ENCODE measurements at regions not wholly inside any gene's neighbourhood (a gene's known extent, or its start where the extent isn't known, plus 50 kb on each side); places are given as distances from the start of the nearest gene placed in this dataset.

DNA sequence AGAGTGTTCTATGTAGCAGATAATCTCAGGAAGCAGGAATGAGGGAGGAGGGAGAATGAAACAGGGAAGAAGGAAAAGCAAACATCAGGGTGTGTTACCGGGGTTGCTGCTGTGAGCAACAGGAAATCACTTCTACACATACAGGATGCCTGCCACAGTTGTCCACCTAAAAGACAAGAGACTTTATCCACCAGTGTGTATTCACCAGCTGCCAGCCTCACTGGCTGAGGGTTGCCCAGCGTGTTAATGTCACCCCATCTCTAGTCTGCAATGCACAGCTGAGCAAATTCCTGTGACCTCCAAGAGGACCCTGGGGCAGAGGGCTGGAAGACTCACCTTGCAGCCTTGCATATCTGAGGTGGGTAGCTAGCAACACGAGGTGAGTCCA, 183.7 kb downstream of the GPAM start:
- no peaks in the 10 kb centered on the region for H3K9me2 ChIP-seq (ENCODE audit: insufficient read depth)
- no peak for DNase-seq
- POLR2A ChIA-PET (ENCODE audit: unreplicated experiment) = no interaction called here
- no peak for TF ChIP-seq EZH2 (IDR thresholded peaks at IDR 0.05; ENCODE audit: low read depth)
- TF ChIP-seq, protein P1, sequence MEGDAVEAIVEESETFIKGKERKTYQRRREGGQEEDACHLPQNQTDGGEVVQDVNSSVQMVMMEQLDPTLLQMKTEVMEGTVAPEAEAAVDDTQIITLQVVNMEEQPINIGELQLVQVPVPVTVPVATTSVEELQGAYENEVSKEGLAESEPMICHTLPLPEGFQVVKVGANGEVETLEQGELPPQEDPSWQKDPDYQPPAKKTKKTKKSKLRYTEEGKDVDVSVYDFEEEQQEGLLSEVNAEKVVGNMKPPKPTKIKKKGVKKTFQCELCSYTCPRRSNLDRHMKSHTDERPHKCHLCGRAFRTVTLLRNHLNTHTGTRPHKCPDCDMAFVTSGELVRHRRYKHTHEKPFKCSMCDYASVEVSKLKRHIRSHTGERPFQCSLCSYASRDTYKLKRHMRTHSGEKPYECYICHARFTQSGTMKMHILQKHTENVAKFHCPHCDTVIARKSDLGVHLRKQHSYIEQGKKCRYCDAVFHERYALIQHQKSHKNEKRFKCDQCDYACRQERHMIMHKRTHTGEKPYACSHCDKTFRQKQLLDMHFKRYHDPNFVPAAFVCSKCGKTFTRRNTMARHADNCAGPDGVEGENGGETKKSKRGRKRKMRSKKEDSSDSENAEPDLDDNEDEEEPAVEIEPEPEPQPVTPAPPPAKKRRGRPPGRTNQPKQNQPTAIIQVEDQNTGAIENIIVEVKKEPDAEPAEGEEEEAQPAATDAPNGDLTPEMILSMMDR (conservative IDR thresholded peaks at IDR 0.05) = no peak
- no peak overlapping the region for H3K27ac ChIP-seq
- H2AFZ ChIP-seq = no peak overlapping the region
- no peak overlapping the region for H3K4me2 ChIP-seq
- intact Hi-C loops (cut with micrococcal nuclease; ENCODE audit: unreplicated experiment) = no loop called here
- H3K36me3 ChIP-seq (ENCODE audit: low read depth) = no peaks in the 10 kb centered on the region
- no peaks in the 10 kb centered on the region for H4K20me1 ChIP-seq (ENCODE audit: insufficient read depth)
- H3K4me3 ChIP-seq = no peak overlapping the region
- no peaks in the 10 kb centered on the region for H3K9me3 ChIP-seq (ENCODE audit: insufficient read depth, low read depth)
- H3K79me2 ChIP-seq (ENCODE audit: low read depth) = no peaks in the 10 kb centered on the region
- CTCF ChIA-PET = interaction anchor here (0.6 kb wide), 1 partner anchor 117 kb away, joined by 3 read pairs; no protein-coding TSS in a partner anchor
- no peaks in the 10 kb centered on the region for H3K4me1 ChIP-seq (replicated peaks; ENCODE audit: insufficient read depth)
- H3F3A ChIP-seq (ENCODE audit: insufficient read depth, low read depth) = no peaks in the 10 kb centered on the region
- no peaks in the 10 kb centered on the region for H3K27me3 ChIP-seq (ENCODE audit: insufficient read depth, low read depth)
- BruUV-seq (replicated peaks) = no TSS peak

DNA sequence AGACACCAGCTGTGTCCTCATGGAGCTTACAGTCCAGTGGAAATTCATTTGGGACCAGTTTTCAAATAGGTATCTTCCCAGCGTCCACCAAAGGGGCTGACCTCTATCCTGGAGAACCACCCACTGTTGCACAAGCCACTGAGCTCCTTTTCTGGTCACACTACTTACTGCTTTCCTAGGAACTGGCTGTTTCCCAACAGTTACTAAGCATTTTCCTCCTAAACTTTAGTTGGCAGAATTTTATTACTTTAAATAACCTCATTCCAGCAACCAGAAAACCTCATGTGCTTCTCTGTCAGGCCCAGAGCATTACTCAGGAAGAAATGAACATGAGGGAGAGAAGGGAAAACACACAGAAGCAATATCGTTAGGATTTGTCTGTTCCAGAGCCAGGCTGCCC, 183.1 kb downstream of the GPAM start:
- BruUV-seq (replicated peaks) = no TSS peak
- intact Hi-C loops (cut with micrococcal nuclease; ENCODE audit: unreplicated experiment) = no loop called here
- POLR2A ChIA-PET (ENCODE audit: unreplicated experiment) = no interaction called here

DNA sequence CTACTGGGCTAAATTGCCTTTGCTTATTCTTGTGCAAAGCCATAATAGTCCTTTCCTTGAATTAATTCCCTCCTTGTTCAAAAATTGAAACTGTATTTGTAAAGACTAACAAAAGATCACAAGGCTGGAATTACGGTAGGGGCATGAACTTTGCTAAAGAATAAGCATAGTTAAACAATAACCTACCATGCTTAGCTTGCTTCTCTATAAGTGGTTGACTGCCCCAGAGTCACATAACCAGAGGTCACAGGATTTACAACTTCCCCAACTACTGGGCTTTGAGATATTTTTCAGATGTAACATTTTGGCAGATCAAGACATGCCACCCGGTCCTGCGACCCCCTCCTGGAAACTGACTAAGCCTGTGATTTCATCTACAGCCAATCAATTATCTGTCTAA, 181.4 kb downstream of the GPAM start:
- H3F3A ChIP-seq (ENCODE audit: insufficient read depth, low read depth) = no peaks in the 10 kb centered on the region
- TF ChIP-seq, protein P1 (conservative IDR thresholded peaks at IDR 0.05) = no peak
- no peak for TF ChIP-seq EZH2 (IDR thresholded peaks at IDR 0.05; ENCODE audit: low read depth)
- H3K4me3 ChIP-seq = no peak overlapping the region
- no TSS peak for BruUV-seq (replicated peaks)
- ChIA-PET CTCF (no interaction called here), POLR2A (ENCODE audit: unreplicated experiment) (no interaction called here)
- no peaks in the 10 kb centered on the region for H3K9me2 ChIP-seq (ENCODE audit: insufficient read depth)
- no peaks in the 10 kb centered on the region for H3K4me1 ChIP-seq (replicated peaks; ENCODE audit: insufficient read depth)
- H2AFZ ChIP-seq = no peak overlapping the region
- H3K4me2 ChIP-seq = no peak overlapping the region
- H3K27ac ChIP-seq = no peak overlapping the region
- no peaks in the 10 kb centered on the region for H3K27me3 ChIP-seq (ENCODE audit: insufficient read depth, low read depth)
- H4K20me1 ChIP-seq (ENCODE audit: insufficient read depth) = no peaks in the 10 kb centered on the region
- intact Hi-C loops (cut with micrococcal nuclease; ENCODE audit: unreplicated experiment) = no loop called here
- H3K36me3 ChIP-seq (ENCODE audit: low read depth) = no peaks in the 10 kb centered on the region
- DNase-seq = no peak
- H3K9me3 ChIP-seq (ENCODE audit: insufficient read depth, low read depth) = no peaks in the 10 kb centered on the region
- H3K79me2 ChIP-seq (ENCODE audit: low read depth) = no peaks in the 10 kb centered on the region

More for the DNA sequence above, 183.1 kb downstream of the GPAM start:
- Histone ChIP-seq H3F3A (ENCODE audit: insufficient read depth, low read depth) (no peaks in the 10 kb centered on the region), H2AFZ (no peak overlapping the region), H3K9me3 (ENCODE audit: insufficient read depth, low read depth) (no peaks in the 10 kb centered on the region), H3K79me2 (ENCODE audit: low read depth) (no peaks in the 10 kb centered on the region), H3K4me3 (no peak overlapping the region), H3K9me2 (ENCODE audit: insufficient read depth) (no peaks in the 10 kb centered on the region), H3K27me3 (ENCODE audit: insufficient read depth, low read depth) (no peaks in the 10 kb centered on the region), H4K20me1 (ENCODE audit: insufficient read depth) (no peaks in the 10 kb centered on the region), H3K27ac (no peak overlapping the region), H3K36me3 (ENCODE audit: low read depth) (no peaks in the 10 kb centered on the region), H3K4me2 (no peak overlapping the region), H3K4me1 (replicated peaks; ENCODE audit: insufficient read depth) (no peaks in the 10 kb centered on the region)
- DNase-seq = no peak
- CTCF ChIA-PET = interaction anchor here (0.6 kb wide), 1 partner anchor 118 kb away, joined by 3 read pairs; no protein-coding TSS in a partner anchor
- TF ChIP-seq, protein P1 (conservative IDR thresholded peaks at IDR 0.05) = no peak
- no peak for TF ChIP-seq EZH2 (IDR thresholded peaks at IDR 0.05; ENCODE audit: low read depth)
